ENCODE measurements at regions not wholly inside any gene's neighbourhood (a gene's known extent, or its start where the extent isn't known, plus 50 kb on each side); places are given as distances from the start of the nearest gene placed in this dataset.
"Not testable (repeated sequence)": the region's sequence is repeated elsewhere in the genome, so short reads cannot be mapped to it uniquely, and the experiment has no call there.

GRCh38 chr5:130365956-130366355 lies 461.7 kb downstream of the CHSY3 start:
- DNase-seq (ENCODE audit: low read depth in 2 of 3, low spot score in 1 of 3), result no peak

DNA sequence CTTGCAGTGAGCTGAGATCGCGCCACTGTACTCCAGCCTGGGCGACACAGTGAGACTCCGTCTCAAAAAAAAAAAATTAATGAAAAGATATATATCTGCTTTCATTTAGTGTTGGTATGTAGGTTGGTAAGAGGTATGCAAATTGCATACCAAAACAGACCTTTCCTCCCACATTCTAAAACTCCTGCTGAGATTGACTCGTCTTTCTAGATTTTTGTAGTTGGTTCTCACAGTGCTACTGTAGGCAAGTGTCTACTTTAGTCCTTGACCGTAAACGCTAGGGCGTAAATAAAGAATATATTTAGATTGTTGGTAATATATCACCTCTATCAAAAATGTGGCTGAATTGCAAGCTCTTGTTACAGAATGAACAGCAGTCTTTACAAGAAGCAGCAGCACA lies 445.9 kb downstream of the CHSY3 start:
- no peak for DNase-seq (ENCODE audit: low read depth in 2 of 3, low spot score in 1 of 3)

- no peak for DNase-seq (ENCODE audit: low read depth in 2 of 3, low spot score in 1 of 3)
These were observed 433.1 kb downstream of the CHSY3 start for GRCh38 chr5:130337179-130337888.

GRCh38 chr5:130335117-130335516 lies 430.9 kb downstream of the CHSY3 start:
- no peak for DNase-seq (ENCODE audit: low read depth in 2 of 3, low spot score in 1 of 3)

DNA sequence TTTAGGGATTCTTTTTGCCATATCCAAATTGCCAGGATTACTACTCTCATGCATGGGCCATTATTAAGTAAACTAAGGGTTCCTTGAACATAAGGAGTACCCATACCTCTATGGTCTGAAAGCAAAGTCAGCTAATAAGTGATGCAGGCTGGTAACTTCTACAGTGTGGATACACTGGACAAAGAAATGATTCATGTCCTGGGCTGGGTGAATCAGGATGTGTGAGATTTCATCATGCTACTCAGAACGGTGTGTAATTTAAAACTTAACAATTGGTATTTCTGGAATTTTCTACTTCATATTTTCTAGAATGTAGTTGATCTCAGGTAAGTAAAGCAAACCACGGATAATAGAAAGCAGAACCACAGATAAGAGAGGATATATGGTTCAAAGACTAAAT lies 428.8 kb downstream of the CHSY3 start:
- DNase-seq (ENCODE audit: low read depth in 2 of 3, low spot score in 1 of 3), result no peak

GRCh38 chr5:130331332-130331731 lies 427.1 kb downstream of the CHSY3 start:
- no peak for DNase-seq (ENCODE audit: low read depth in 2 of 3, low spot score in 1 of 3)

GRCh38 chr5:130324953-130325671 lies 420.8 kb downstream of the CHSY3 start:
- DNase-seq (ENCODE audit: low read depth in 2 of 3, low spot score in 1 of 3), result no peak

DNA sequence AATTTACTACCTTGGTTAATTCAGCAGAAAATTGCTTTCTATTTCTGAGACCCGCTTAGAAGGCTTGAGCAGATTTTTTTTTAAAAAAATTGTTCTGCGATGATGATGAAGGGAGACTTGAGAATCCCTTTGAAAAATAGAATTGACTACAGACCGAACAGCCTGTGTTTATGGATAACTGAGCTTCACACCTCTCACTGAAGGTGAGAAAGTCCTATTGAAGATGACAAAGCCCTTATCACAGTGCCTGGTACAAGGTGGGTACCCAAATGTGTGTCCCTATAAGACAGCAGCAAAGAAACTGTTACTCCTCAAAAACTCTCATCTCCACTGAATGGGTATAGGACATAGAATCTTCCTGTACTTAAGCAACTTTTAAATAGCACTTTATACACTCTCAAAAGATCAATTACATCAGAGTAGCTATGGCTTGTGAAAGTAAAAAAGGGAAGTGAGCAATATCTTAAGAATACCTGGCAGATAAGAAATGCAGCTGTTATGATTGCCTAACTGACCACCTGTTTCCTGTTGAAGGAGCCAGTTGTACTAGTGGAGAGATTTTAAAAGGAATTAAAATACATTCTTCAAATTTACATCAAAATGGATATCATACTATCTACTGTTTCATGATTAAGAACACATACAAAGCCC lies 419.7 kb downstream of the CHSY3 start:
- no peak for DNase-seq (ENCODE audit: low read depth in 2 of 3, low spot score in 1 of 3)

GRCh38 chr5:130321931-130322330 lies 417.7 kb downstream of the CHSY3 start:
- no peak for DNase-seq (ENCODE audit: low read depth in 2 of 3, low spot score in 1 of 3)

DNA sequence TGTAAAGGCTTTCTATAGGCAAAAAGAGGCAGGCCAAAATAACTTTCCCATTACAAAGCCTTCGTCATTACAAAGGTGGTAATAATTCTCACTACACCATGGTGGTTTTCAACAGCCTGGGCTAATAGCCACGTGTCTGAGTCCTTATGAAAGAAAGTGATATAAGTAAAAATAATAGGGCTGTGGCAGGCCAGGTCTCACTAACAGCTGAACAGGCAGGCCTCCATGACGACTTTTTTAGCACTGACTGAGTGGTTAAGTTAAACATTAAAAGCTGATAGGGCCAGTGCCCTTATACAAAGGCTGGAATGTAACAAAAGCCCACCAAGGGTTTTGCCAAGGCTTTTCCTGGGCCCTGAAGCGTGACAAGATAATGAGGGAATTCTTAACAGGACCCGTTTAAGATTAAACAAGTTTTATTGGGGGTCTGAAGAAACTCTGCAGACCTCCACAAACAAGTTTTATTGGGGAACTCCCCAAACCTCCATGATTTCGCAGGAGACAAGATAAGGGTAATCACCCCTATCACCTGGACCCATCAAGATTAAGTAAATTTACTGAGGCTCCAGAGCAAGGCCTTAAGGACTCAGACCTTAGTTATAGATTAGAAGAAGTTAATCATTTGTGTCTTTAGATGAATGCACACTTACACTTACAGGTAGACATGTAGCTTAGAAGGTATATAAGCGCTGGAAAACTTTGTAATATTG lies 412.9 kb downstream of the CHSY3 start:
- no peak for DNase-seq (ENCODE audit: low read depth in 2 of 3, low spot score in 1 of 3)

DNA sequence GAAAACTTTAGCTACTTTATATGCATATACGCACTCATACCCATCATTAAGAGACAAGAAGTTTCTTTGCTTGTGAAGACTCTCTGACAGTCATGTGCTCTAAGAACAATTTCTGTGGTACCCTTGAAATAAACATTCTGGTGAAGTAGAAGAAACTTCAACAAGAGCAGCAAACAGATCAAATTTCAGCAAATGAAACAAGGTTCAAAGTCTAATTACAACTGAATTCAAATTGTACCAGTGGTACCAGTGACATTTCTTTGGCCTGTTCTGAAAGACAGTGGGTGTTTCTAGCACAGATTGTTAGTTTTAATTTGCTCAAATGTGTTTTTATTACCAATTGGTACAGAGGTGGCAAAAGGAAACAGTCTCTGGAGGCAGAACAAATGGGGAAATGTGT lies 391.0 kb downstream of the CHSY3 start:
- no peak for DNase-seq (ENCODE audit: low read depth in 2 of 3, low spot score in 1 of 3)

DNA sequence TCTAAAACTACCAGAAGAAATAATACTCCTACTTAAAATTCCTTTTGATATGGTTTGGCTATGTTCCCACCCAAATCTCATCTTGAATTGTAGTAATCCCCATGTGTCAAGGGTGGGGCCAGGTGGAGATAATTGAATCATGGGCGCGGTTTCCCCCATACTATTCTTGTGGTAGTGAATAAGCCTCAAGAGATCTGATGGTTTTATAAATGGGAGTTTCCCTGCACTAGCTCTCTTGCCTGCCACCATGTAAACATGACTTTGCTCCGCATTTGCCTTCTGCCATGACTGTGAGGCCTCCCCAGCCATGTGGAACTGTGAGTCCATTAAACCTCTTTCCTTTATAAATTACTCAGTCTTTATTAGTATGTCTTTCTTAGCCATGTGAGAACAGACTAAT lies 390.5 kb downstream of the CHSY3 start:
- DNase-seq (ENCODE audit: low read depth in 2 of 3, low spot score in 1 of 3), result not testable (repeated sequence)

DNA sequence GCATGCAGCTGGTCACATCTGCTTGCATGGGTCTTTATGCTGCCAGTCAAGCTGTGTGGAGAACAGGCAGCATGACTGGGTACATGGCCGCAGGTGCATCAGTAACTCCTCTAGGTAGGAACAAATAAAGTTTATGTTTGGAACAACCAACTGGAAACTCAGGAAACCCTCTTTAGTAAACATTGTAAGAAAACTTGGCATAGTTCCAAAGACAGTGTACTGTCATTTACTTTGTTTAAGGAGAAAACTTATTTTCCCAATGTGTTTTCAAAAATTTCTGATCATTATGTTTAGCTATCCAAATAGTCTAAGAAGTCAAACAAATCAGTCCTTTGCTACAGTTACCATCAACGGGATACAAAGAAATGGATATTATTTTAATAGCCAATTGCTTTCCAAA lies 386.0 kb downstream of the CHSY3 start:
- DNase-seq (ENCODE audit: low read depth in 2 of 3, low spot score in 1 of 3), result no peak

- no peak for DNase-seq (ENCODE audit: low read depth in 2 of 3, low spot score in 1 of 3)
These were observed 385.1 kb downstream of the CHSY3 start for GRCh38 chr5:130289132-130290088.

DNA sequence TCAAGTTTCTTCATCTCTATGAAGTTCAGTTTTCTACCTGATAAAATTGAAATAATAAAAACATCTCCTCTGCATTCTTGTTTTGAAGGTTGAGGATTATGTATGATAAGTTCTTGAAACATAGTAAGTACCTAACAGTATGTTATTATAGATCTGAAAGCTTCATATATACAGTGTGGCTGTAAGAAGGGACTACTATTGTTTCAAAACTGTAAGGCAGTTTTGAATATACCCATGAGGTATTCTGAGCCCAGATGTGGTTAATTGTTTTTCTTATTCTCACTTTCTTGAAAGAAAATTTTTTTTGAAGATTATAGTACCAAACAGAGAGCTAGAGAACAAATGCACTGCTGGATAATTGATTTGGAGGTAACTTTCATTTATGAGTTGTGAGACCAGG lies 383.2 kb downstream of the CHSY3 start:
- DNase-seq (ENCODE audit: low read depth in 2 of 3, low spot score in 1 of 3), result no peak

GRCh38 chr5:130286971-130287370 lies 382.7 kb downstream of the CHSY3 start:
- no peak for DNase-seq (ENCODE audit: low read depth in 2 of 3, low spot score in 1 of 3)

DNA sequence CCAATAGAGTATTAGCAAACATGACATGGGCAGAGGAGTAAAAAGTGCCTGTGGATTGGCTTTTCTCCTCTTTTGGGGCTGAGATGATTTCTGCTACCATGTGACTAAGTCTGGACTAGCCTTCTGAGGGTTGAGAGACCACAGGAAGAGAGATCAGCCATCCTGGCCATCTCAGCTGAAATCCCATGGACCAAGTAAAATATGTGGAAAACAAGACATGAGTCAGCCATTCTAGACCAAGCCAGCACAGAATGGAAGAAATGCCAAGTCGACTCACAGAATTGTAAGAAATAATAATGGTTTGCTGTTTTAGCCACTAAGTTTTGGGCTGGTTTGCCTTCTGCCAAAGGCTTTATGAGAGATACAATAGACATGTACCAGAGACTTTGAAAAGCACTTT lies 377.8 kb downstream of the CHSY3 start:
- no peak for DNase-seq (ENCODE audit: low read depth in 2 of 3, low spot score in 1 of 3)

GRCh38 chr5:130280528-130281217 lies 376.4 kb downstream of the CHSY3 start:
- no peak for DNase-seq (ENCODE audit: low read depth in 2 of 3, low spot score in 1 of 3)

DNA sequence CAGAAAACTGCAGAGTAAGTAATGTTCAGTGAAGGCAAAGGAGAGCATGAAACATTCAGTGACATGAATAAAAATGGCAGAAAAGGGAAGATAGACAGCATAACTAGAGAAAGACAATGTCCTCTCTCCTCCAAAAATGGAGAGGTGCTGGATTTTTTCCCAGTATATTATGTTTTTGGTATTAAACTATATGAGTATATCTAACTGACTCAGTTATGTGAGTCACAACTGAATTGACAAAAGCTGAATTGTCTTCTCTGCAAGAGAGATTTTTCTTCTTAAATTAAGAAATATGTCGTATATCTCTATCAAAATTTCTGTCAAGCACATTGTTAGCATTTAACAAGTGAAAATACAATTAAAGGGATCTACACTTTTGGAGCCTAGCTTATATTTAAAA lies 375.1 kb downstream of the CHSY3 start:
- DNase-seq (ENCODE audit: low read depth in 2 of 3, low spot score in 1 of 3), result no peak

DNA sequence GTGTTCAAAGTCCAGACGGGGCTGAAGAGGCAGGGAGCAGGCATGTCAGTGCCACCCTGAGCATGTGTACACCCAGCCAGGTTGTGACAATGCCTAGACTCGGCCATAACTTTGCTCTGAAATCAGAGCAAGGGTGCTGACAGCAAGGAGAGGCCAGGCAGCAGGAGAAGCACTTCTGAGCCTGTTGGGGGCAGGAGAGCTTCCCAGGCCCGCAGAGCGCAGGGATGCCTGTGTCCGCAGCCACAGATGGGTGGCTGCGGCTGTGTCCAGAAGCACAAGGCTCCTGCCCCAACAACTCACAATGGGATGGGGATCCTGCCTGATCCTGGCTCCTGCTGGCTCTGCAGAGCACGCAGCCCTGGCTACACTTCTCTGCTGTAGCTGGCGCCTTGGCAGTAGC lies 373.9 kb downstream of the CHSY3 start:
- no peak for DNase-seq (ENCODE audit: low read depth in 2 of 3, low spot score in 1 of 3)

All from stimulated activated CD4-positive, alpha-beta T cell treated with anti-CD3 and anti-CD28 coated beads, Interleukin-12 subunit alpha, Interleukin-12 subunit beta, amount 100 ng/mL, for 48 hours (primary cell).